K562 (cell line): ENCODE measurements at regions not wholly inside any gene's neighbourhood (a gene's known extent, or its start where the extent isn't known, plus 50 kb on each side); places are given as distances from the start of the nearest gene placed in this dataset.
"Not testable (repeated sequence)": the region's sequence is repeated elsewhere in the genome, so short reads cannot be mapped to it uniquely, and the experiment has no call there.

Source experiments
- ATAC-seq: fragments of 200-7000 bp; cut with Tn5 transposase; 3 replicates; pipeline ENCODE4 v1.9.1; 2020; ENCODE audit warnings: moderate library complexity
- BruUV-seq: library from RNA; stranded (reverse); fragments of 400-500 nt; replicated peaks from 2 replicates; lab custom pipeline; 2021; lab: Mats Ljungman, UMichigan
- CTCF ChIA-PET: fragments of 300-600 bp; formaldehyde crosslinking; extraction: SDS; loops from one replicate; lab custom pipeline; 2021; ENCODE audit warnings: low intra/inter-chr PET ratio; lab: Yijun Ruan, JAX
- POLR2A ChIA-PET: fragments of 300-600, 350-650 bp; sonication (Branson Sonifier 250); formaldehyde crosslinking; extraction: SDS; loops from one replicate; lab custom pipeline; 2021; ENCODE audit warnings: antibody characterized with exemption, inconsistent platforms; lab: Yijun Ruan, JAX
- DNase-seq, 4 experiments: peaks; one replicate each; pipeline versions ENCODE4 v3.0.0 to v3.0.0-alpha.2; 2011 to 2018; ENCODE audit warnings: low spot score in 3 of 4, mixed read lengths in 3 of 4; ENCODE audit errors: extremely low read depth in 1 of 4
- FAIRE-seq: peaks from 2 replicates; lab custom pipeline; 2011; peaks lifted over from hg19 to GRCh38; lab: Jason Lieb, UNC
- H2AFZ ChIP-seq: 2 replicates; pipeline ENCODE4 v1.6.0; 2011; ENCODE audit warnings: low read depth, low read length, control low read depth, inconsistent platforms
- H3K27ac ChIP-seq: fragments of 200-600 bp; 3 replicates; pipeline ENCODE4 v1.8.0; 2011; ENCODE audit warnings: low read depth, mild to moderate bottlenecking, control low read depth, inconsistent platforms, low read length, moderate library complexity, mixed read lengths; ENCODE audit errors: extremely low read depth
- H3K27me3 ChIP-seq, 2 experiments: fragments of 300-600 bp in 1 of 2; 2 replicates in 1 of 2; 3 replicates in 1 of 2; pipeline versions ENCODE4 v1.6.0 to v1.8.0; 2011; ENCODE audit warnings: inconsistent platforms in 2 of 2, low read length in 2 of 2, mild to moderate bottlenecking in 1 of 2, mixed read lengths in 1 of 2, moderate library complexity in 1 of 2; ENCODE audit not compliant: control insufficient read depth in 2 of 2, insufficient read depth in 2 of 2
- H3K36me3 ChIP-seq: fragments of 300-600 bp; 3 replicates; pipeline ENCODE4 v1.8.0; 2011; ENCODE audit warnings: mild to moderate bottlenecking, low read length, inconsistent platforms; ENCODE audit not compliant: control insufficient read depth, insufficient read depth
- H3K4me1 ChIP-seq, 2 experiments: fragments of 200-600 bp in 1 of 2; replicated peaks in 1 of 2; 2 replicates in 1 of 2; 3 replicates in 1 of 2; pipeline versions ENCODE4 v1.5.1 to v1.8.0; 2011; ENCODE audit warnings: inconsistent platforms in 2 of 2, low read length in 2 of 2, mild to moderate bottlenecking in 1 of 2, mixed read lengths in 1 of 2, moderate library complexity in 1 of 2; ENCODE audit not compliant: control insufficient read depth in 2 of 2, insufficient read depth in 2 of 2
- H3K4me2 ChIP-seq: 2 replicates; pipeline ENCODE4 v1.6.1; 2011; ENCODE audit warnings: low read length, control low read depth, inconsistent platforms, mixed read lengths; ENCODE audit not compliant: insufficient read depth
- H3K4me3 ChIP-seq: fragments of 200-600 bp; sonication (generic), shearing (Covaris generic); 2 replicates; pipeline ENCODE4 v1.5.1; 2016; ENCODE audit warnings: control low read depth, inconsistent platforms
- H3K79me2 ChIP-seq: fragments of 200-600 bp; 3 replicates; pipeline ENCODE4 v1.8.0; 2011; ENCODE audit warnings: low read length, inconsistent platforms; ENCODE audit not compliant: control insufficient read depth, insufficient read depth
- H3K9ac ChIP-seq, 2 experiments: 2 replicates each; pipeline versions ENCODE4 v1.6.0 to v1.6.1; 2011; ENCODE audit warnings: low read depth in 2 of 2, low read length in 2 of 2, control low read depth in 1 of 2, inconsistent platforms in 1 of 2, mild to moderate bottlenecking in 1 of 2, mixed read lengths in 1 of 2; ENCODE audit not compliant: insufficient read depth in 1 of 2
- H3K9me1 ChIP-seq: one replicate; pipeline ENCODE4 v1.6.0; 2011; ENCODE audit warnings: inconsistent platforms, mild to moderate bottlenecking, low read length, moderate library complexity; ENCODE audit not compliant: control insufficient read depth, insufficient read depth
- H3K9me3 ChIP-seq: replicated peaks from 2 replicates; pipeline ENCODE4 v1.5.1; 2011; ENCODE audit warnings: low read depth, low read length, inconsistent platforms; ENCODE audit not compliant: control insufficient read depth, insufficient read depth
- H4K20me1 ChIP-seq: replicated peaks from 2 replicates; pipeline ENCODE4 v1.6.1; 2011; ENCODE audit warnings: low read length, inconsistent platforms, mixed read lengths; ENCODE audit not compliant: control insufficient read depth, insufficient read depth
- ATF7 ChIP-seq: fragments of 450-650 bp; IDR thresholded peaks from 2 replicates; pipeline ENCODE4 v1.7.1; 2014; ENCODE audit warnings: mild to moderate bottlenecking, moderate library complexity
- HOMEZ ChIP-seq: fragments of 250-450 bp; sonication (Bioruptor Pico); IDR thresholded peaks from 2 replicates; pipeline ENCODE4 v1.4.0; 2020; ENCODE audit warnings: mild to moderate bottlenecking, moderate library complexity
- HOXB6 ChIP-seq: fragments of 250-450 bp; sonication (Bioruptor Pico); IDR thresholded peaks from 2 replicates; pipeline ENCODE4 v1.5.1; 2022; ENCODE audit warnings: mild to moderate bottlenecking, borderline replicate concordance
- MBD2 ChIP-seq: sonication (generic); IDR thresholded peaks from 2 replicates; pipeline ENCODE4 v1.6.1; 2016; ENCODE audit warnings: low read depth, borderline replicate concordance
- NBN ChIP-seq: fragments of 450-650 bp; IDR thresholded peaks from 2 replicates; pipeline ENCODE4 v1.6.1; 2016; ENCODE audit warnings: low read depth, mild to moderate bottlenecking
- NCOA6 ChIP-seq: fragments of 450-650 bp; IDR thresholded peaks from 2 replicates; pipeline ENCODE4 v1.6.1; 2017; ENCODE audit warnings: mild to moderate bottlenecking
- NFATC3 ChIP-seq: fragments of 450-650 bp; IDR thresholded peaks from 2 replicates; pipeline ENCODE4 v1.6.1; 2017; ENCODE audit warnings: mild to moderate bottlenecking
- PRPF4 ChIP-seq: fragments of 200-400 bp; formaldehyde crosslinking; IDR thresholded peaks from one replicate; pipeline ENCODE4 v1.6.1; 2017; ENCODE audit warnings: low read length, low read depth, mild to moderate bottlenecking; ENCODE audit not compliant: insufficient read depth, poor library complexity, severe bottlenecking
- RAD51 ChIP-seq: fragments of 450-650 bp; IDR thresholded peaks from 2 replicates; pipeline ENCODE4 v1.7.1; 2016; ENCODE audit warnings: low read depth, mild to moderate bottlenecking, borderline replicate concordance
- SMARCA5 ChIP-seq: fragments of 450-650 bp; IDR thresholded peaks from 2 replicates; pipeline ENCODE4 v1.6.1; 2016
- SNIP1 ChIP-seq: fragments of 450-650 bp; IDR thresholded peaks from 2 replicates; pipeline ENCODE4 v1.7.1; 2017; ENCODE audit warnings: low read depth, mild to moderate bottlenecking
- ZFP30 ChIP-seq: fragments of 250-450 bp; sonication (Bioruptor Pico); IDR thresholded peaks from 2 replicates; pipeline ENCODE4 v1.8.0; 2022; ENCODE audit warnings: moderate library complexity, mild to moderate bottlenecking, inconsistent platforms, borderline replicate concordance
- ZNF695 ChIP-seq: fragments of 450-650 bp; formaldehyde crosslinking; IDR thresholded peaks from 2 replicates; pipeline ENCODE4 v1.4.0; 2020; ENCODE audit warnings: mild to moderate bottlenecking, moderate library complexity
- WGBS: fragments of 100-300 bp; shearing (Covaris generic); methylation state at CpG from one replicate; pipeline ENCODE4 v1.1.6; 2016; ENCODE audit warnings: low coverage, mixed read lengths; ENCODE audit not compliant: insufficient coverage; ENCODE audit errors: missing lambda C conversion rate; 5-methylcytosine and 5-hydroxymethylcytosine counted together
- in situ Hi-C: fragments of 300-500 bp; cut with MboI; formaldehyde crosslinking; loops from 4 replicates; pipeline ENCODE4 v1.15.0; 2018; ENCODE audit warnings: inconsistent platforms, mixed read lengths
- intact Hi-C: fragments of 100-400 bp; cut with micrococcal nuclease; formaldehyde crosslinking; loops from 2 replicates; pipeline ENCODE4 v1.14.2; 2022
- TF ChIP-seq, protein P1 (sequence below): fragments of 450-650 bp; formaldehyde crosslinking; IDR thresholded peaks from 2 replicates; pipeline ENCODE4 v1.4.0; 2022; ENCODE audit warnings: missing genetic modification characterization

GRCh38 chr7:79740076-79740475, 286.6 kb upstream of the MAGI2 start:
- H4K20me1 ChIP-seq, result no peaks in the 10 kb centered on the region
- no peak overlapping the region for H3K9ac ChIP-seq
- H3K4me1 ChIP-seq, result no peaks in the 10 kb centered on the region
- ChIA-PET CTCF (no interaction called here), POLR2A (no interaction called here)
- H3K4me2 ChIP-seq, result no peak overlapping the region
- no TSS peak for BruUV-seq
- H3K27ac ChIP-seq, result no peak overlapping the region
- TF ChIP-seq SMARCA5 (no peak), HOXB6 (no peak), ZFP30 (CRISPR knock-in tag) (no peak), NCOA6 (no peak), RAD51 (no peak), ZNF695 (CRISPR knock-in tag) (no peak), ATF7 (no peak), NFATC3 (no peak), MBD2 (no peak), SNIP1 (no peak), PRPF4 (no peak), NBN (no peak), HOMEZ (CRISPR knock-in tag) (no peak)
- TF ChIP-seq, protein P1, sequence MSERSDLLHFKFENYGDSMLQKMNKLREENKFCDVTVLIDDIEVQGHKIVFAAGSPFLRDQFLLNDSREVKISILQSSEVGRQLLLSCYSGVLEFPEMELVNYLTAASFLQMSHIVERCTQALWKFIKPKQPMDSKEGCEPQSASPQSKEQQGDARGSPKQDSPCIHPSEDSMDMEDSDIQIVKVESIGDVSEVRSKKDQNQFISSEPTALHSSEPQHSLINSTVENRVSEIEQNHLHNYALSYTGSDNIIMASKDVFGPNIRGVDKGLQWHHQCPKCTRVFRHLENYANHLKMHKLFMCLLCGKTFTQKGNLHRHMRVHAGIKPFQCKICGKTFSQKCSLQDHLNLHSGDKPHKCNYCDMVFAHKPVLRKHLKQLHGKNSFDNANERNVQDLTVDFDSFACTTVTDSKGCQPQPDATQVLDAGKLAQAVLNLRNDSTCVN (CRISPR knock-in tag), result no peak
- DNase-seq, result no peak
- FAIRE-seq, result no peak
- intact Hi-C loops, result no loop called here
- H3K4me3 ChIP-seq, result no peak overlapping the region
- 1% methylated on average over 22 of the region's 22 CpGs for WGBS
- no peaks in the 10 kb centered on the region for H3K79me2 ChIP-seq
- ATAC-seq, result no peak
- in situ Hi-C loops, result no loop called here
- no peaks in the 10 kb centered on the region for H3K9me3 ChIP-seq
- H3K27me3 ChIP-seq, result no peaks in the 10 kb centered on the region
- H3K9me1 ChIP-seq, result no peaks in the 10 kb centered on the region
- H2AFZ ChIP-seq, result no peak overlapping the region
- no peaks in the 10 kb centered on the region for H3K36me3 ChIP-seq

- H4K20me1 ChIP-seq, ATAC-seq, H2AFZ ChIP-seq, H3K9me3 ChIP-seq, DNase-seq, H3K27ac ChIP-seq, H3K36me3 ChIP-seq, H3K9me1 ChIP-seq, POLR2A ChIA-PET, H3K4me2 ChIP-seq, H3K4me3 ChIP-seq, CTCF ChIA-PET, H3K27me3 ChIP-seq, H3K4me1 ChIP-seq, BruUV-seq, H3K9ac ChIP-seq, H3K79me2 ChIP-seq, intact Hi-C loops, in situ Hi-C loops, FAIRE-seq: not testable (repeated sequence)
- 6% methylated on average over 40 of the region's 44 CpGs for WGBS
Measured at GRCh38 chr7:79739036-79739709, 285.7 kb upstream of the MAGI2 start.
